Stimulated activated CD4-positive, alpha-beta T cell treated with anti-CD3 and anti-CD28 coated beads, Interleukin-15, amount 100 ng/mL, for 1 hour (primary cell): ENCODE measurements at regions not wholly inside any gene's neighbourhood (a gene's known extent, or its start where the extent isn't known, plus 50 kb on each side); places are given as distances from the start of the nearest gene placed in this dataset.

Experiments used
- DNase-seq, 2 donors: peaks; one replicate each; pipeline ENCODE4 v3.0.0-alpha.2; 2020; ENCODE audit warnings: low read depth in 1 of 2, low spot score in 1 of 2

DNA sequence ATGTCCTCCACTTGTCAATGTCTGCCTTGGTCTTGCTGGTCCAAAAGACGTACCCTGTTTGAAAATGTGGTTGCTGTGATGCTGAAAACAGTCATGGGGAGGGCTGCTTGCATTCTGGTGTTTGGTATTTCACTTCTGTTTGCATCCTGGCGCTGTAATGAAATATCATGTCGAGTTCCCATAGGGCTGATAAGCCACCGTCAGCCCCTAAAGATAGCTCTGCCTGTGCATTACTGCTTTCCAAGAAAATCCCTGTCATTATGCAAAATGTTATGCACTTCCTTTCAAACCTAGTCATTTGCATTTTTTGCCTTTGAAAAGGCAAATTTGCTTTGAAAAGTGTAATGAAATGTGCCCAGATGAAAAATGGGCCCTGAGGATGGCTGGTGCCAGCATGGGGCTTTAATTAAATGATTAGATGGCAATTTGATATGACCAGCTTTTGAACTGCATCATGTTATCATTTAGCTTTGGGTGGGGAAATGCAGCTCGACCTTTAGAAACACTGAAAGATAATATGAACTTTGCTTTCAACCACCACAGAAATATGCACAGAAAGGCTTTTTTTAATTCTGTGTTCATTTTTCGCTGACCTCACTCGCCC lies 374.4 kb upstream of the SGCD start:
- DNase-seq = no peak

DNA sequence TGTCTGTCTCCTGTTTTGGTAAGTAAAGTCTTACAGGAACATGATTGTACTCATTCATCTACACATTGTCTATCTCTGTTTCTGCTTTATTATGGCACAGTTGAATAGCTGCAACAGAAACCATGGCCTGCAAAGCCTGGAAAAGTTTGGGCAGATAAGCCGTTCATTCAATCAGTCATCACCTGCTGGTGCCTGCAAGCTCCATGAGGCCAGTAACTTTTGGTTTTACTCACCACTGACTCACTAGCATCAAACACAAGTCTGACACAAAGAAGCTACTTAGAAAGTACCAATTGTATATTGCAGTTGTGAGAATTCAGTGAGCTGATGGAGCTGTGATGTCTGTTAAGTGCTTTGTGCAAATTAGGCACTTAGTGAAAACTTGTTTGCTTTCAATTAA lies 373.6 kb upstream of the SGCD start:
- no peak for DNase-seq

DNA sequence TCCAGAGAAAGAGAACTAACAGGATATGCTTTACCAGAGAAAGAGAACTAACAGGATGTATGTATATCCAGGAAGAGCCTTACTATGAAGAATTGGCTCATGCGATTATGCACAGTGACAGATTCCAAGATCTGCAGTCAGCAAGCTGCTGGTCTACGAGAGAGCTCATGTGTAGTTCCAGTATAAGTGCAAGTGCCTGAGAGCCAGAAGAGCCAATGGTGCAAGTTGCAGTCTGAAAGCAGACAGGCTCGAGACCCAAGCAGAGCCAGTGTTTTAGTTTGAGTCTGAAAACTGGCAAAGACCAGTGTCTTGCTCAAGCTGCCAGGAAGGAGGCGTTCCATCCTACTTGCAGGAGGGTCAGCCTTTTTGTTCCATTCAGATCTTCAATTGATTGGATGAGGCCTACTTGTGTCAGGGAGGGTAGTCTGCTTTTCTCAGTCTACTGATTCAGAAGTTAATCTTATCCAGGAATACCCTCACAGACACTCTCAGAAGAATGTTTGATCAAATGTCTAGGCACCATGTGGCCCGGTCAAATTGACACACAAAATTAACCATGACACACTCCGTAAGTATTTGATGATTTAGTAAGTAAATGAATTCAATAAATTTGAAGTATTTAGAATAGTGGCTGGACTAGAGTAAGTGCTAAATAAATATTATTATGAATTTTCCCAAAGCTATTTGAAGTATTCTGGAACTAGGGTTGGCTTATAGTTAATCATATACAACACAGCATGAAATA lies 372.1 kb upstream of the SGCD start:
- DNase-seq = no peak

DNA sequence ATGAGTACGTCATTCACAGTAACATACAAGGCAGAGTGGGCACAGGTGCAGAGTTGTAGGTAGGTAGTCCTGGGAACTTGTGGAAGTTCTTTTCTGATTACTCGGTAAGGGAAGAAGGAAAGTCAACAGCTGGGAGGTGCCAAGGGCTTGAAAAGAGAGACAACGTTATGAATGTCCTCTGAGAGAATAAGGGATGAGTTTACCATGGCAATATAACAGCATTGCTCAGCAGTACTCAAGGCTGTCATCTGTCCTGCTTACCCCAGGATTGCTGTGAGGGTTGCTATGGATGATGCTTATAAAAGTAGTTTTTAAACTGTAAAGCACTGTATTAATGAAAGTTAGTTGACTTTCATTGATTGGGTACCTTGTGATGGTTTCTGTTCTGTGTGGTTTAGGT lies 369.1 kb upstream of the SGCD start:
- DNase-seq = no peak

DNA sequence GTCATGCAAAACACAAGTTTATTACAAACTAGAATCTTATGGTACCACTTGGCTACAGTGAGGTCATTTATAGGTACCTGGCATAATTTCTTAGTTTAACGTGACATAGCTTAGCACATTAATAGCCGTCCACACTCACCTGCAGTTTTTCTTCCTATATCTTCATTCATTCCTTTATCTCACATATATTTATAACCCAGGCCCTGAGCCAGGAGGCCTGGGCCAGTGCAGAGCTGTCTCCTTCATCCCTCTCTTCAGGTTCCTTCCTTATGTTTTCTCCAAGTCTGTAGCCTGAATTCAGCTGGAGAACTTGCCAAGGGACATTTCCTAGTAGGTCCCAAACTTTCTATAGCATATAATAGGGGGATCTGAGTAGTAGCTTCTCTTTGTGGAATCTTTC lies 367.9 kb upstream of the SGCD start:
- no peak for DNase-seq

DNA sequence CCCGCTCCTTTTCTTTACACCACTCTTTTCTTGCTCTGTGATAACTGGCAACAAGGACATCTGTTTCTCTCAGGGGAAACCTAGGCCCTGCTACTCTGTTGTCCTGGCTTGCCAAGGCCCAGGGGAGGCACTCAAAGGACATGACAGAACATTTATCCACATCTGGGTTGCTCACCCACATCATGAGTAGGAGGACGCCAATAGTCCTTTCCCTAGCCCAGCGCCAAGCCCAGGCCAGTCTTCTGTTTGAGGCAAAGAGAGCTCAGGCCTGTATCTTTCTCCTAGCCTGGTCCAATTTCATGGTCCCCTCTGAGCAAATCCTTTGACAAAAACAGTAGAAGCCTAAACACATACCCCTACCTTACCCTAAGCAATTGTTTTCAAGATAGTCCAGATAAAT lies 366.8 kb upstream of the SGCD start:
- DNase-seq = no peak

DNA sequence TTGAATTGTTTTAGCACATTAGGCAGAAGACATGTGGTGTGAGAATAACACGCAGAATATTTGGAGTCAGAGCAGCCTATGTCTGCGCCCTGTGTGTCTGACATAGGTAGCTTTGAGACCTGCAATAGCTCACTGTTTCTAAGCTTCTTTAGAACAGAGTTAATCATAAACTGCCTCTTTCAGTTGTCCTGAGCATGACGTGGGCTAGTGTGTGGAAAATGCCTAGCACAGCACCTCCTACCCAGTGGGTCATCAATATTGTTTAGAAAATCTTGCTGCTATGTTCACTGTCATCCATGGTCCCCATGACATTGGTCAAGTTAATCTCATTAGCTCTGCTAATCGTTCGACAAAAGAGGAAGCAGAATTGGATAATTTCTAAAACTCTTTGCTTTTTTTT lies 357.4 kb upstream of the SGCD start:
- DNase-seq = no peak

DNA sequence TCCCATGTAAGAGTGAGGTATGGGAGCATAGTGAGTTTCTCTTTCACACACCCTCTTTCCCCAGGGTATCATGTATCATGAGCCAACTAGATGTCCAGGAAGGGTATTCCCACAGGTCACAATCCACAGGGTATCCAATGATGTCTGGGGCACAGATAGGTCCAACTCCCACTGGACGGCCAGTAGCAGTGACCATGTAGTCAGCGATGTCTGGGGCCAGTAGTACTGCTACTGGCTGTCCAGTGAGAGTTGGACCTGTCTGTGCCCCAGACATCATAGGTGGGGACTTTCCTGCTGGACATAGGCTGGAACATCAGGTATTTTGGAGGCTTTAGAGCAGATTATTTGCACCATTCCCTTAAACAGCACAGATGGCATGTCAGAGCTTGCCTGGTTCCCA lies 352.6 kb upstream of the SGCD start:
- no peak for DNase-seq

DNA sequence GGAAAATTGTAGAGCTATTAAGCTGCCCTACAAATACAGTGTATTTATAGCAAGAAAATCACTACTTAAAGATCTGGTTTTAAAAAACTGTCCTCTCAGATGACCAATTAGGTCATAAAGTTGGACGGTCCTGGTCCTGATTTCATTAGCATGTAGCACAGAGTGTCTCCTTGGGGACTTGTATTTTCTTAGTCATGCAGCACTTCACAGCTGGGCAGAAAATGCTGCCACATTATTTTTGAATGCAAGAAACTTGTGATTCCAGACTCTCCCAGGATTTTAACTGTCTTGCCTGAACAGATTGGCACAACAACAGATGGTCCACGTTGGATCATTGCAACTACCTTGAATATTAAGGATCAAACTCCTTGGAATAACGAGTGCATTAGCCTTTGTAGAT lies 348.1 kb upstream of the SGCD start:
- no peak for DNase-seq

DNA sequence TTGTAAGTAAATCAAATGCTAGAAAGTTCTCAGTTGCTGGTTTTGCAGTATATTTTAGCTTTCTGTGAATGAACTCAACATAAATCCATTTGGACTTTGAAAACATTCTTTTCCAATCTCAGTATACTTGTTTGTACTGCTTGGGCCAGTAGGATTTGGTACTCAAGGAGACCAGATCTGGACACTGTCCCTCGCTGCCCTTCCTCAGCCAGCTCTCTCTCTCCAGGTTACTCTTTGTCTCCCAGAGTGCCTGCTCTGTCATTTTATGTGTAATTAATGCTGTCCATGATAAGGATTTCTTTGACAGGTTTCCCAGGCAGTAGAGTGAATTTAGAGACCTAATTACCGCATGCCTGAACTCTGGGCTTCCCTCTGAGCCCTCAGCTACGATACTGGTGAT lies 344.6 kb upstream of the SGCD start:
- DNase-seq = no peak

DNA sequence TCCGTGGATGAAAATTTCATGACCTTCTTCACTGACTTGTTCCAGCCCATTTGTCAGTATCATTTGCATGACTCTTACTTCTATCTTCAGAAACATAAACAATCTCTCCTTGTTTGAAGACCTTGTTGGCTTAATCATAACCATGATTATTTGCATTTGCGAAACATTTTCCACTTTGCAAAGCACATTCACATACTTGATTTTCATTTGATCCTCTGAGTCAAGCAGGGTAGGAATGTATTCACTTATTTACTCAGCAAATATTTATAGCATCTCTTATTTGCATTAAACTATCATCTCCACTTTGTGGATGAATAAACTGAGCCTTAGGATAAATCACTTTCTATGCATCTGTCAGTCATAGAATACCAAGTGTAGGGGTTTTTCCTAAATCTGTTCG lies 343.0 kb upstream of the SGCD start:
- DNase-seq = no peak

DNA sequence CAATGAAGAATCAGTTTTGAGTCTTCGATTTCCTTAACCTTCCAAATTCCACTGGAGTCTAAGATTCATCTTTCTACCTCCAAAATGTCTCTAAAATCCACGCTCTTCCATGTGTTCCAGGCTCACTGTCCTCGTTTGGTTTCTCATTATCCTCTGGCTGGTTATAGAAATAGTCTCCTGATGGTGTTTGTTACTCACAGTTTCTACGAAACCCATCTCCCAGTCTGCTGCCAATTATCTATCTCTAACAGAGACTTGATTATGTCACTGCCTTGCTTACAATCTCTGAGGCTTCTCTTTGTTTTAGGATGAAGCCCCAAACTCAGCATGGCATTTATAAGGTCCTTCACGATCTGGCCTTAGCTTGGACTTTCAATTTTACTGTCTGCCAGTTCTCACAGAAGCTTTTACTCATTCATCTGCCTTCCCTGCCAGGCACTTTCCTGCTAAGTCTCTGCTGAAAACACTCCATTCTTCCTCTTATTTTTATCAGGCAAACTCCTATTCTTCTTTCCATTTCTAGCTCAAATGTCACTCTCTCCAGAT lies 339.6 kb upstream of the SGCD start:
- DNase-seq = no peak

DNA sequence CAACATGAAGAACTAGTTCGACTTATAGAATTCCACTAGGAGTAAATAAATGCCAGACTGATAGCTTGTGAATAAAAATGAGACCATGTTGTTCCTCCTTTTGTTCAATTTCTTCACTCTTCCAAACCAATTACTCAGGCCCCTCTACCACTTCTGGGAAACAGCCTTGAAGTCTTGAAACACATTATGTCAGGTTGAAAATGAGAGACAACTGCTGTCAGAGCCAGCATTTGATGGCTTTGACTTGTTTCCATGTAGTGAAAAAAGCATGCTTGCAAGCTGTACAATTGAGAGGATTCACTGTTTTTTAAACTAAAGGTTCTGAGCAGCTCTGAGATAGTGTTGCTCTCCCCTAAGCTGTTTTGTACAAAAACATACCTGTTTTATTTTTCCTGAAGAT lies 337.1 kb upstream of the SGCD start:
- no peak for DNase-seq

DNA sequence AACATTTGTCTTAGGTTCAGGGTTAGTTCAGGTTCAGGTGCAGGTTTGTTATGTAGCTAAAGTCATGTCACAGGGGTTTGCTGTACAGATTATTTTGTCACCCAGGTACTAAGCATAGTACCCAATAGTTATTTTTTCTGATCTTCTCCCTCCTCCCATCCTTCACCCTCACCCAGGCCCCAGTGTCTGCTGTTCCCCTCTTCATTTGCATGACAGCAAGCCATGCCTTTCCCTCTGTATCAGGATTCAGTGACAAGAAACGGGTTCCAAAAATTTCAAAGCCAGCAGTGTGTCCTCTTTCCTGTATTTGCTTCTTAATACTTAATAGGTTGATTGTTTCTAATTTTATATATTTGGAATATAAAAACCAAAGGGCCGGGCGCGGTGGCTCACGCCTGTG lies 330.8 kb upstream of the SGCD start:
- DNase-seq = no peak

DNA sequence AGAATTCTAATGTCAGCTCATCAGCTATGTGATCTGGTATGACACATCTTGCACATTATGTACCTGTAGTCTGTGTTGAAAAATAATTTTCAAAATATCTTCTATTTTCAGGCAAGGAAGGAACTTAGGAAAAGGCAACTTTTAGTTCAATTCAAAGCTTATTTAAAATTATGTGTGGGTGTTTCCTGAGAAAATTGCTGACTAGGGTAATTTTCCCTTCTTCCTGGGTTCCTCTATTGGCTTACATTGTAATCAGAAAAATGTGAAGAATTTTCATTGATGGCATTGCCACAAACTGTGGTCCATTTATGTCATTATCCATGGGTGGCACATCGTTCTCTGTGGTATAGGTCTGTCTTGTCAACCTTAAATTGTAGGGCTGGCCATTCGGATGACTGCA lies 328.7 kb upstream of the SGCD start:
- no peak for DNase-seq

DNA sequence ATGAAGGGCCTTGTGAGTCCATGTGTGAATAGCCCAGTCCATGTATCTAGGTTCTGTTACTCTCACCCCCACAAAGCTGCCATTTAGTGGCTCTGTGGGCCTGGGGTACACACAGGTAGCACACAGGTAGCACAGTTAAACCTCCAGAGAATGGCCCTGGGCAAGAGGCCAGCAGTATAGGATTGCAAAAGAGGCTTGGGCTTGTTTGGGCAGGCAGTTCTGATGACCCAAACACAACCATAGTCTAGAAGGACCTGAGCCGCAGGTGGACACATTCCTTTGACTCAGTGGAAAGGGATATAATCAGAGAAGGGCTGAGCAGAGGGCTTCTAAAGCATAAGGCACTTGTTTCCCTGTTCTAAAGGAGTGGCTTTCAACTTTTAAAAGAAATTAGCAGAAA lies 326.8 kb upstream of the SGCD start:
- DNase-seq = no peak

DNA sequence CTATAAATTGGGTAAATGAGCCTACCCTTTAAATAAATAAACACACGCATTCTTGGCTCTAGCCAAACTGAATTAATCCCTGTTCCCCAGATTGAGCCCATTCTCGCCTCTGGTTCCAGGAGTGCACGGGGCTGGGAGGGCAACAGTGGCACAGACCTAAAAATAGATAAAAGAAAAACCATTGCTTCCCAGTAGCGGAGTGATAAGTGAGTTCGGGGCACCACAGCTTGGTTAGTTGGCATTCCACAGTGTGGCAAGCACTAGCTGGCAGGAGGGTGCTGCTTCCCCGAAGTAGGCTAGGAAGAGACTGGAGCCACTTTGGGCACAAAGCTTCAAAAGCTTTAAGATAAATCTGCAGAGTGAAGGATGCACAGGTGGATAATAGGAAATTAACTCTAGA lies 322.2 kb upstream of the SGCD start:
- no peak for DNase-seq

DNA sequence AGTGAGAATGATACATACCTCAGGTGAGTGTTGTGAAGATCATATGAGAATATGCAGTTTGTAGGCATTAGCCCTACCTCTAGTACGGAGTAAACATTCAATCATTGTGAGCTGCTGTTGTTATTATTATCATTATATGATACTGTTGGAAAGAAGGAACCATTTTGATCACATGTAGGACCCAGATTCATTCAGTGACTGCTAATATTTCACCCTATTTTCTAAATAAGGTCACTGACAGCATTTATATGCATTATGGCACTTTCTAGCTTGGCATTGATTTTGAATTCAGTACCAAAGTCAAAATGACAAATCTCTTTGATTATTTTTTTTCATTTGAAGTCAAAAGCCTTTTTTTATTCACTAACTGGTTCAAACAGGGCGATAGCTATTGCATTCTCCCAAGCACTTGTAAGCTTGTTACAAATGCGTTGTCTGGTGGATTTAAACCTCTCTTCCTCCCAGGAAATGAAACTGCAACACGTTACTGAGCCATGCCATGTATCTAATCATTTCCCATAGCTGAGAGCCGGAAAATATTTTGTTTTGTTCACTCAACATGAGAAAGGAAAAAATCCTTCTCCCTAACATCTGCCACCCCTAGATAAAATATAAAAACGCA lies 320.8 kb upstream of the SGCD start:
- DNase-seq = no peak

DNA sequence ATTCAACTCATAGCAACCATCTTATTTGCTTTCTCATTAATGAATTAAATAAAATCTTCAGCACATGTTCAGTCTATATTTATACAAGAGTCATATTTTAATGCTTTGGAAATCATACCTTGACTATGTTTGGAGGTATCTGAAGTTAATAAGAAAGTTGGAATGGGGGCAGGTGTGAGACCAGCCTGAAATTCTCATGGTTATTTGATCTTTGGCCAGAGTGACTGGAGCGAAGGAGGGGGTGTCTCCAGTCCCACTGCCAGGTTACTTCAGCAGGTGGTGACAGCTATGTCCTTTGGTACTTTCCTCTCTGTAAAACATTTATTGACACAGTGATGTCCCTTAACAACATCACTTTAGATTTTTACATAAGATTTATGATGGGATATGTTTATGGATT lies 318.1 kb upstream of the SGCD start:
- DNase-seq = no peak

DNA sequence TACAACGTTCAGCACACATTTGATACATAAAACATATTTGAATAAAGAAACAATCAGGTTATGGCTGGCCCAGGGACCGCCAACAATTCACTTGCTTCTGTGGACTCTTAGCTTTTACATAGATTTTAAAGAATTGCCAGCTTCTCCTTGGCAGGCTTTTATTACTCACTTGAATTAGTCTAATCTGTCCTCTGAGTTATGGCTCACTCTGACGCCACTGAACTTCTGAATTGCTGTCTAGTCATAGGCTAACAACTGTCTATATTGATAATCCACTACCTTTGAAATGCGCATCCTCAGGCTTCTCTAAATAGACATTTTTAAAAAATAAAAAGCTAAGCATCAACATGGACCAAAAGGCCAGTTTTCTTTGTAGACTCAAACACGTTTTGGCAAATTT lies 317.4 kb upstream of the SGCD start:
- DNase-seq = no peak

DNA sequence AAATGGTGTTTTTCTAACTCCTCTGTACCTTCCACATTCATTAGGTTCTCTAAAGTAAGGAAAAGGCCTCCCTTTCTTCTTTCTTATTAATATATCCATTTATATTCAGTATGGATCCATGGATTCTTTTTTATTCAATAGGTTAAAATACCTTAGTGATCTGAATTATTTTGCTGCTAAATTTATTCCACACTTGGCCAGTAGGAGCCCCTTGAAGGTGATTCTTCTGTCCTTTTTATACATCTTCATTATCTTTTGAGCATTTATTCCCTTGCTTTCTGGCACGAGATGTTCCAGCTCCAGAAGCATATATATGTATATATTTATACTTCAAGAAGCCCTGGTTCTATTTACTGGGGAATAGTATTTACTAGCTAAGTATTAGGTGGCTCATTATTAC lies 311.8 kb upstream of the SGCD start:
- no peak for DNase-seq

DNA sequence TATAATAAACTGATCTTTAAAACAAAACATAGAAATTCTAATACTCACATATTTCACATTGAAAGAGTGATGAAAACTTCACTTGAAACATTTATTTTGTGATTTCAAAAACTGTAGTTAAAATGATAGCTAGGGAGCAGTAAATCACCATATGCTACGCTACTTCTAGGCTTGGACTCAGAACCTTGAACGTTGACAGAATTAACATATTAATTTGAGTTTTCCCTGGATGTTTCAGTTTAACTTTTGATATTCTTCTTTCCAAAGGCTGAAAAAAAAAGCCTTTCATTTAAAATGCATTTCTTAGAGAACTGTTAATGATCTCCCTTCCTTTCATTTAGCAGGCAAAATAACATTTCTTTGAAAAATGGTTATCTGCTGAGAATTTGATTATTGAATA lies 307.8 kb upstream of the SGCD start:
- DNase-seq = no peak
